Sigmoid colon (tissue), 6 donors: ENCODE measurements at regions not wholly inside any gene's neighbourhood (a gene's known extent, or its start where the extent isn't known, plus 50 kb on each side); places are given as distances from the start of the nearest gene placed in this dataset.

Source experiments
- DNase-seq: peaks from one replicate; pipeline ENCODE4 v3.0.0-alpha.2; 2019
- H3K27ac ChIP-seq, 4 donors: fragments of 200-600 bp; sonication (generic); one replicate each; pipeline ENCODE4 v1.5.1; 2016 to 2019; ENCODE audit warnings: mild to moderate bottlenecking in 1 of 4
- H3K27me3 ChIP-seq, 3 donors: fragments of 200-600 bp; sonication (generic); one replicate each; pipeline ENCODE4 v1.5.1; 2019; ENCODE audit warnings: mild to moderate bottlenecking in 1 of 3
- H3K36me3 ChIP-seq, 4 donors: fragments of 200-600 bp; sonication (generic); one replicate each; pipeline ENCODE4 v1.5.1; 2016 to 2019
- H3K4me1 ChIP-seq, 4 donors: fragments of 200-600 bp; sonication (generic); one replicate each; pipeline ENCODE4 v1.5.1; 2017 to 2019
- H3K4me3 ChIP-seq, 4 donors: fragments of 200-600 bp; sonication (generic); one replicate each; pipeline ENCODE4 v1.5.1; 2017 to 2019; ENCODE audit warnings: mild to moderate bottlenecking in 2 of 4, moderate library complexity in 1 of 4
- H3K9me3 ChIP-seq, 4 donors: fragments of 200-600 bp in 3 of 4; sonication (generic) in 3 of 4; one replicate each; pipeline versions ENCODE4 v1.5.1 to v1.6.1; 2013 to 2019
- EP300 ChIP-seq, 4 donors: sonication (generic); formaldehyde crosslinking; IDR thresholded peaks; one replicate each; pipeline ENCODE4 v1.6.1; 2017; ENCODE audit warnings: antibody characterized with exemption in 4 of 4
- POLR2A ChIP-seq, 2 donors: fragments of 450-650 bp; IDR thresholded peaks; one replicate each; pipeline ENCODE4 v1.6.1; 2016; ENCODE audit warnings: antibody characterized with exemption in 2 of 2, mild to moderate bottlenecking in 2 of 2, moderate library complexity in 2 of 2
- POLR2AphosphoS5 ChIP-seq, 4 donors: sonication (generic); formaldehyde crosslinking; IDR thresholded peaks; one replicate each; pipeline ENCODE4 v1.6.1; 2017; ENCODE audit warnings: antibody characterized with exemption in 4 of 4
- WGBS, 2 donors: extraction: QIAGEN DNeasy Blood & Tissue Kit; methylation state at CpG; one replicate each; pipeline ENCODE4 v1.1.7; 2013; 5-methylcytosine and 5-hydroxymethylcytosine counted together
- intact Hi-C: fragments of 100-400 bp; cut with DNase I; formaldehyde crosslinking; loops from one replicate; pipeline ENCODE4 v1.15.1; 2023
- TF ChIP-seq, protein P1 (sequence below), 4 experiments: fragments of 450-650 bp in 3 of 4; fragments of 200-600 bp in 1 of 4; IDR thresholded peaks; one replicate each; pipeline ENCODE4 v1.5.1; 2016 to 2019; ENCODE audit warnings: antibody characterized with exemption in 4 of 4, mild to moderate bottlenecking in 3 of 4, moderate library complexity in 2 of 4
- donor health status: healthy with polysubstance abuse.
- donor health status: healthy.

DNA sequence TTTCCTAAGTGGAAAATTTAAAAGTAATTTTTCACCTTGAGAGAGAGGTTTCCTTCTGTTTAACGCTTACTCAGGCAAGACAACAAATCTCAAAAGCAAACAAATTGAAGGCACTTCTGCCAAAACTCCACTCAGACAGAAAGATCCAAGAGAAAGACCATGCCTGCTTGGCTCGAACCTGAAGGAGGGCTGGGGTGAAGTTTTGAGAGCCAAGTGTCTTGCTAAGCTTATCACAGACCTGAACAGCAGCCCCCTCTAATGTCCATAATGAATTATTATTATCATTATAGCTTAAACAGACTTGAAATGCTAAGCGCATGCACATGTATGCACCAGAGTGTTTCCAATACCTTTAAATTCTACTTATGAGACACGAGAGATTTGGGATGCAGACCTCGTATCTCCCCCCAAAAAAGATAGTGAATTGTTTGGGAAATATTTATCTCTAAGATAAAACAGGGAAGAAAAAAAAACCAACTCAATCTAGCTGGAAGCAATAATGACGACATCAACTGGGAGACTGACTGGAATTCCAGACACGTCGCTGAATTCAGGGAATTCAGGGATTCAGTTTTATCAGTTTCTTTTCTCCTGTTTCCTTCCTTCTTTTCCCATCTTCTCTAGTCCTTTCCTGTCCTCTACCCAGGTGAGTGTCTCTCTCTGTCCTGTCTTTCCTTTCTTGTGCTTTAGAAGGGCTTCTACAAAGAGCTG is 473.2 kb downstream of the RBFOX1 start:
- no peaks in the 10 kb centered on the region for H3K4me1 ChIP-seq
- no peak for DNase-seq
- H3K9me3 ChIP-seq = no peaks in the 10 kb centered on the region
- H3K27me3 ChIP-seq = peaks cover 0 to 7% (median 0%) of the 10 kb centered on the region in 3 donors
- H3K27ac ChIP-seq = no peak overlapping the region
- intact Hi-C loops = no loop called here
- 67 to 75% methylated on average over 8 of the region's 8 CpGs for WGBS, 2 donors
- no peaks in the 10 kb centered on the region for H3K36me3 ChIP-seq
- H3K4me3 ChIP-seq = no peak overlapping the region
- TF ChIP-seq POLR2AphosphoS5 (IDR thresholded peaks at IDR 0.05) = no peak
- TF ChIP-seq EP300 (IDR thresholded peaks at IDR 0.05) = no peak
- TF ChIP-seq, protein P1, sequence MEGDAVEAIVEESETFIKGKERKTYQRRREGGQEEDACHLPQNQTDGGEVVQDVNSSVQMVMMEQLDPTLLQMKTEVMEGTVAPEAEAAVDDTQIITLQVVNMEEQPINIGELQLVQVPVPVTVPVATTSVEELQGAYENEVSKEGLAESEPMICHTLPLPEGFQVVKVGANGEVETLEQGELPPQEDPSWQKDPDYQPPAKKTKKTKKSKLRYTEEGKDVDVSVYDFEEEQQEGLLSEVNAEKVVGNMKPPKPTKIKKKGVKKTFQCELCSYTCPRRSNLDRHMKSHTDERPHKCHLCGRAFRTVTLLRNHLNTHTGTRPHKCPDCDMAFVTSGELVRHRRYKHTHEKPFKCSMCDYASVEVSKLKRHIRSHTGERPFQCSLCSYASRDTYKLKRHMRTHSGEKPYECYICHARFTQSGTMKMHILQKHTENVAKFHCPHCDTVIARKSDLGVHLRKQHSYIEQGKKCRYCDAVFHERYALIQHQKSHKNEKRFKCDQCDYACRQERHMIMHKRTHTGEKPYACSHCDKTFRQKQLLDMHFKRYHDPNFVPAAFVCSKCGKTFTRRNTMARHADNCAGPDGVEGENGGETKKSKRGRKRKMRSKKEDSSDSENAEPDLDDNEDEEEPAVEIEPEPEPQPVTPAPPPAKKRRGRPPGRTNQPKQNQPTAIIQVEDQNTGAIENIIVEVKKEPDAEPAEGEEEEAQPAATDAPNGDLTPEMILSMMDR (IDR thresholded peaks at IDR 0.05) = no peak
- TF ChIP-seq POLR2A (IDR thresholded peaks at IDR 0.05) = no peak

DNA sequence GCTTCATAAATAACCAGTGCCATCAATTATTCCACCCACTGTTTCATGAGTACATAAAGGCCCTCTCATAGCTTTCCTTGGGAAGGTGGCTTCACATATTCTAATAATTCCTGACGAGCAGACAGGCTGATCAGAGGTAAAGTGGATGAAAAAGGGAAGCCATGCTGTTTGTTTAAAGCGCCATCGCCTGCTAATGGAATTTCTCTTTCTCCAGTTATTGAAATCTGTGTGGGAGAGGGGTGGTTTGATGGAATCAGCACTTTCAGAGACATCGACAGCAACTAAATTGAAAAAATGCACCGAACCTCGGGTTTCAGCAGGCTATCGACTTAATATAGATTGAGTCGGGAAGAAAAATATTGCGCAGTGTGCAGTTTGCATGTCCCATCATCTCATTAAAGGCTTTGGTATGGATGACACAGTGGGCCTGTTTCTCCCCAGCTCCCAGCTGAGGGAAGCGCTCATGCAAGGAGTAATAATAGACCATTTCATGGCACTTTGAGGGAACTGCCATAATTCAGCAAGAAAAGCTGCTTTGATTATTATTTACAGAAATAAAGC is 472.1 kb downstream of the RBFOX1 start:
- no peak for TF ChIP-seq EP300 (IDR thresholded peaks at IDR 0.05)
- TF ChIP-seq POLR2A (IDR thresholded peaks at IDR 0.05) = no peak
- TF ChIP-seq, protein P1 (IDR thresholded peaks at IDR 0.05) = no peak
- no peak for TF ChIP-seq POLR2AphosphoS5 (IDR thresholded peaks at IDR 0.05)
- WGBS, 2 donors = 88% methylated on average over 10 of the region's 10 CpGs
- DNase-seq = no peak
- Histone ChIP-seq H3K4me1 (no peaks in the 10 kb centered on the region), H3K4me3 (no peak overlapping the region), H3K27me3 (peaks cover 0 to 7% (median 0%) of the 10 kb centered on the region in 3 donors), H3K27ac (no peak overlapping the region), H3K36me3 (no peaks in the 10 kb centered on the region), H3K9me3 (no peaks in the 10 kb centered on the region)
- intact Hi-C loops = no loop called here

DNA sequence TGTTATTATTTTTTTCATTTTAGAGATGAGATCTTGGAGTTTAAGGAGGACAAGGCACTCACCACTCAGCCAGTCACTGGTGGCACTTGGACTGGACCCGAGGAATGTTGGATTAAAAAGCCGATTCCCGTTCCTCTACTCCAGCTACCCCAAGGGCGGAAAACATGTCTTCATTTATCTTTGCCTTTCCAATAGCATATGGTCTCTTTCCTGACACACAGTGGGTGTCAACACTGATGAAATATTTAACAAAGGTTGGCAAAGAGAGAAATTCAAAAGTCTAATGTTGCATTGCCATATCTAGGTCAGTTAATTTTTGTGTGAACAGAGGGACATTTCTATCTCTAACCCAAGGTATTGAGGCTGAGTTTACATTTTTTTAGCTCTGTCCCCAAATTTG is 459.7 kb downstream of the RBFOX1 start:
- no peaks in the 10 kb centered on the region for H3K27me3 ChIP-seq
- intact Hi-C loops = no loop called here
- 78 to 90% methylated on average over 4 of the region's 4 CpGs for WGBS, 2 donors
- TF ChIP-seq POLR2A (IDR thresholded peaks at IDR 0.05) (no peak), EP300 (IDR thresholded peaks at IDR 0.05) (no peak), POLR2AphosphoS5 (IDR thresholded peaks at IDR 0.05) (no peak)
- TF ChIP-seq, protein P1 (IDR thresholded peaks at IDR 0.05) = no peak
- no peak overlapping the region for H3K4me3 ChIP-seq
- H3K27ac ChIP-seq = no peak overlapping the region
- no peak for DNase-seq
- no peaks in the 10 kb centered on the region for H3K36me3 ChIP-seq
- H3K9me3 ChIP-seq = no peaks in the 10 kb centered on the region
- H3K4me1 ChIP-seq = no peaks in the 10 kb centered on the region

DNA sequence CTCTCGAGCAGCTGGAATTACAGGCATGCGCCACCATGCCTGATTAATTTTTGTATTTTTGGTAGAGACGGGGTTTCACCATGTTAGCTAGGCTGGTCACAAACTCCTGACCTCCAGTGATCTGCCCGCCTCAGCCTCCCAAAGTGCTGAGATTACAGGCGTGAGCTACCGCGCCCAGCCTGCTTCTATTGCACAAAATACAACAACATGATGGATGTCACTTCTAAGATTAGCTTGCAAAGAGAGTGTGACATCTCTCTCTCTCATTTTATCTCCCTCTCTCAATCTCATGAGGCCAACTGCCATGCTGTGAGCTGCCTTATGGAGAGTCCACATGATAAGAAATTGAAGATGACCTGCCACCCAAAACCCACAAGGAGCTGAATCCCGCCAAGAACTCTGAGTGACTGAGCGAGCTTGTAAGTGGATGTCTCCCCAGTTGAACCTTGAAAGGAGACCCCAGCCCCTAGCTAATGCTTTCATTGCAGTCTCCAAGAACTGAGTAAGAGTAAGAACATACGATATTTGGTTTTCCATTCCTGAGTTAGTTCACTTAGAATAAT is 458.5 kb downstream of the RBFOX1 start:
- 89% methylated on average over 10 of the region's 10 CpGs for WGBS, 2 donors
- H3K27me3 ChIP-seq = no peaks in the 10 kb centered on the region
- no peaks in the 10 kb centered on the region for H3K9me3 ChIP-seq
- H3K27ac ChIP-seq = no peak overlapping the region
- intact Hi-C loops = no loop called here
- H3K4me3 ChIP-seq = no peak overlapping the region
- TF ChIP-seq POLR2A (IDR thresholded peaks at IDR 0.05) (no peak), POLR2AphosphoS5 (IDR thresholded peaks at IDR 0.05) (no peak), EP300 (IDR thresholded peaks at IDR 0.05) (no peak)
- TF ChIP-seq, protein P1 (IDR thresholded peaks at IDR 0.05) = no peak
- H3K4me1 ChIP-seq = no peaks in the 10 kb centered on the region
- no peaks in the 10 kb centered on the region for H3K36me3 ChIP-seq
- DNase-seq = no peak
